B cell (primary cell): ENCODE measurements at regions not wholly inside any gene's neighbourhood (a gene's known extent, or its start where the extent isn't known, plus 50 kb on each side); places are given as distances from the start of the nearest gene placed in this dataset.

Experiments
- ATAC-seq: fragments of 200-7000 bp; cut with Tn5 transposase; one replicate; pipeline ENCODE4 v1.10.0; 2021; ENCODE audit warnings: low read depth, mild to moderate bottlenecking, moderate number of reproducible peaks, moderate library complexity
- CTCF ChIA-PET: fragments of 350-600 bp; sonication (Branson Sonifier 250); formaldehyde crosslinking; loops from one replicate; lab custom pipeline; 2021; ENCODE audit warnings: antibody characterized with exemption, inconsistent platforms; lab: Charles Lee
- POLR2A ChIA-PET: fragments of 350-600 bp; sonication (Branson Sonifier 250); formaldehyde crosslinking; loops from one replicate; lab custom pipeline; 2021; ENCODE audit warnings: antibody characterized with exemption; lab: Charles Lee
- DNase-seq: peaks from one replicate; pipeline ENCODE4 v3.0.0; 2013
- H2AFZ ChIP-seq: 2 replicates; pipeline ENCODE4 v1.6.1; 2012; ENCODE audit warnings: mild to moderate bottlenecking, low read depth, low read length; ENCODE audit not compliant: insufficient read depth, poor library complexity, severe bottlenecking
- H3K27ac ChIP-seq, 2 donors: 1 replicate in 1 of 2; 2 replicates in 1 of 2; pipeline ENCODE4 v1.5.1; 2012 to 2013; ENCODE audit warnings: low read length in 2 of 2, mild to moderate bottlenecking in 2 of 2, moderate library complexity in 1 of 2
- H3K27me3 ChIP-seq, 4 experiments: fragments of 200-600 bp in 1 of 4; sonication (generic) in 1 of 4; replicated peaks in 1 of 4; 1 replicate in 2 of 4; 2 replicates in 2 of 4; pipeline versions ENCODE4 v1.6.1 to v1.7.0; 2013 to 2016; ENCODE audit warnings: low read length in 3 of 4, mild to moderate bottlenecking in 2 of 4, mixed read lengths in 1 of 4, moderate library complexity in 1 of 4; ENCODE audit not compliant: insufficient read depth in 4 of 4, control insufficient read depth in 3 of 4; ENCODE audit errors: control extremely low read depth in 1 of 4
- H3K36me3 ChIP-seq, 2 experiments: replicated peaks in 1 of 2; 1 replicate in 1 of 2; 2 replicates in 1 of 2; pipeline versions ENCODE4 v1.6.1 to v1.7.1; 2013; ENCODE audit warnings: low read length in 1 of 2; ENCODE audit not compliant: insufficient read depth in 2 of 2, control insufficient read depth in 1 of 2; ENCODE audit errors: control extremely low read depth in 1 of 2, extremely low read depth in 1 of 2
- H3K4me1 ChIP-seq, 2 donors: fragments of 200-600 bp in 1 of 2; sonication (generic) in 1 of 2; 1 replicate in 1 of 2; 2 replicates in 1 of 2; pipeline versions ENCODE4 v1.5.1 to v1.6.1; 2013 to 2017; ENCODE audit warnings: low read length in 2 of 2; ENCODE audit not compliant: control insufficient read depth in 2 of 2, insufficient read depth in 2 of 2
- H3K4me2 ChIP-seq: replicated peaks from 2 replicates; pipeline ENCODE3; 2012; ENCODE audit warnings: mild to moderate bottlenecking, low read depth, low read length; ENCODE audit not compliant: poor library complexity, severe bottlenecking
- H3K4me3 ChIP-seq, 5 experiments: fragments of 200-600 bp in 1 of 5; sonication (generic) in 1 of 5; 1 replicate in 3 of 5; 2 replicates in 2 of 5; pipeline versions ENCODE4 v1.5.1 to v1.7.0; 2011 to 2016; ENCODE audit warnings: low read length in 4 of 5, mild to moderate bottlenecking in 4 of 5, low read depth in 2 of 5, control low read depth in 1 of 5, moderate library complexity in 1 of 5; ENCODE audit not compliant: insufficient read depth in 1 of 5; ENCODE audit errors: control extremely low read depth in 1 of 5, extremely low read depth in 1 of 5
- H3K79me2 ChIP-seq: fragments of 200-600 bp; sonication (generic); one replicate; pipeline ENCODE4 v1.6.0; 2016; ENCODE audit warnings: low read length; ENCODE audit not compliant: control insufficient read depth, insufficient read depth
- H3K9ac ChIP-seq: fragments of 200-600 bp; sonication (generic); 2 replicates; pipeline ENCODE4 v1.6.1; 2017; ENCODE audit warnings: mild to moderate bottlenecking, low read length, moderate library complexity
- H3K9me3 ChIP-seq, 3 donors: one replicate each; pipeline versions ENCODE4 v1.6.1 to v1.7.1; 2013; ENCODE audit warnings: low read length in 2 of 3; ENCODE audit not compliant: control insufficient read depth in 2 of 3, insufficient read depth in 1 of 3; ENCODE audit errors: control extremely low read depth in 1 of 3
- H4K20me1 ChIP-seq: 2 replicates; pipeline ENCODE4 v1.6.0; 2012; ENCODE audit warnings: mild to moderate bottlenecking, low read length; ENCODE audit not compliant: insufficient read depth, control insufficient read depth, poor library complexity, severe bottlenecking
- H3K27ac Mint-ChIP-seq: one replicate; pipeline ENCODE4 v1.8.0; 2021; ENCODE audit warnings: mixed read lengths
- H3K27me3 Mint-ChIP-seq: one replicate; pipeline ENCODE4 v1.8.0; 2021; ENCODE audit warnings: mixed read lengths
- H3K4me1 Mint-ChIP-seq: one replicate; pipeline ENCODE4 v1.8.0; 2021; ENCODE audit warnings: mixed read lengths
- H3K4me3 Mint-ChIP-seq: one replicate; pipeline ENCODE4 v1.8.0; 2021; ENCODE audit warnings: mixed read lengths
- H3K9me3 Mint-ChIP-seq: one replicate; pipeline ENCODE4 v1.8.0; 2022; ENCODE audit warnings: mixed read lengths; ENCODE audit not compliant: insufficient read depth
- EZH2 ChIP-seq: IDR thresholded peaks from 2 replicates; pipeline ENCODE4 v1.6.1; 2012; ENCODE audit warnings: borderline replicate concordance, low read depth, mild to moderate bottlenecking, moderate library complexity, low read length; ENCODE audit not compliant: insufficient read depth, poor library complexity, severe bottlenecking
- WGBS: methylation state at CpG from one replicate; pipeline ENCODE4 v1.1.5; 2013; ENCODE audit warnings: missing lambda C conversion rate; ENCODE audit not compliant: insufficient coverage; 5-methylcytosine and 5-hydroxymethylcytosine counted together
- intact Hi-C: fragments of 100-400 bp; cut with micrococcal nuclease; formaldehyde crosslinking; loops from one replicate; pipeline ENCODE4 v1.10.0; 2022
- TF ChIP-seq, protein P1 (sequence below): fragments of 200-600 bp; IDR thresholded peaks from one replicate; pipeline ENCODE4 v1.8.0; 2022; ENCODE audit warnings: antibody characterized with exemption, mild to moderate bottlenecking

GRCh38 chr16:6190776-6191175 lies 1093.2 kb upstream of the EEF2KMT start:
- TF ChIP-seq EZH2 = no peak
- TF ChIP-seq, protein P1, sequence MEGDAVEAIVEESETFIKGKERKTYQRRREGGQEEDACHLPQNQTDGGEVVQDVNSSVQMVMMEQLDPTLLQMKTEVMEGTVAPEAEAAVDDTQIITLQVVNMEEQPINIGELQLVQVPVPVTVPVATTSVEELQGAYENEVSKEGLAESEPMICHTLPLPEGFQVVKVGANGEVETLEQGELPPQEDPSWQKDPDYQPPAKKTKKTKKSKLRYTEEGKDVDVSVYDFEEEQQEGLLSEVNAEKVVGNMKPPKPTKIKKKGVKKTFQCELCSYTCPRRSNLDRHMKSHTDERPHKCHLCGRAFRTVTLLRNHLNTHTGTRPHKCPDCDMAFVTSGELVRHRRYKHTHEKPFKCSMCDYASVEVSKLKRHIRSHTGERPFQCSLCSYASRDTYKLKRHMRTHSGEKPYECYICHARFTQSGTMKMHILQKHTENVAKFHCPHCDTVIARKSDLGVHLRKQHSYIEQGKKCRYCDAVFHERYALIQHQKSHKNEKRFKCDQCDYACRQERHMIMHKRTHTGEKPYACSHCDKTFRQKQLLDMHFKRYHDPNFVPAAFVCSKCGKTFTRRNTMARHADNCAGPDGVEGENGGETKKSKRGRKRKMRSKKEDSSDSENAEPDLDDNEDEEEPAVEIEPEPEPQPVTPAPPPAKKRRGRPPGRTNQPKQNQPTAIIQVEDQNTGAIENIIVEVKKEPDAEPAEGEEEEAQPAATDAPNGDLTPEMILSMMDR = no peak
- H3K9me3 Mint-ChIP-seq = peaks cover 2% of the 10 kb centered on the region
- Histone ChIP-seq H3K4me2 (no peak overlapping the region), H3K36me3 (no peaks in the 10 kb centered on the region), H3K79me2 (no peaks in the 10 kb centered on the region), H3K4me1 (no peaks in the 10 kb centered on the region), H3K4me3 (no peak overlapping the region), H3K9me3 (peaks cover 0 to 7% (median 4%) of the 10 kb centered on the region in 3 donors), H2AFZ (no peak overlapping the region), H3K9ac (no peak overlapping the region), H4K20me1 (no peaks in the 10 kb centered on the region), H3K27me3 (no peaks in the 10 kb centered on the region), H3K27ac (no peak overlapping the region)
- ChIA-PET CTCF (no interaction called here), POLR2A (no interaction called here)
- 100% methylated on average over 5 of the region's 7 CpGs for WGBS
- H3K27me3 Mint-ChIP-seq = no peaks in the 10 kb centered on the region
- H3K4me1 Mint-ChIP-seq = no peaks in the 10 kb centered on the region
- no peak overlapping the region for H3K4me3 Mint-ChIP-seq
- ATAC-seq (no peak), DNase-seq (no peak)
- H3K27ac Mint-ChIP-seq = no peak overlapping the region
- intact Hi-C loops = no loop called here

GRCh38 chr16:6189216-6189615 lies 1091.6 kb upstream of the EEF2KMT start:
- Histone ChIP-seq H3K27me3 (no peaks in the 10 kb centered on the region), H3K27ac (no peak overlapping the region), H3K9me3 (peaks cover 0 to 7% (median 0%) of the 10 kb centered on the region in 3 donors), H3K9ac (no peak overlapping the region), H3K4me2 (no peak overlapping the region), H4K20me1 (no peaks in the 10 kb centered on the region), H2AFZ (no peak overlapping the region), H3K4me3 (no peak overlapping the region), H3K79me2 (no peaks in the 10 kb centered on the region), H3K36me3 (no peaks in the 10 kb centered on the region), H3K4me1 (no peaks in the 10 kb centered on the region)
- ChIA-PET POLR2A (no interaction called here), CTCF (no interaction called here)
- ATAC-seq (no peak), DNase-seq (no peak)
- Mint-ChIP-seq H3K27ac (no peak overlapping the region), H3K4me3 (no peak overlapping the region), H3K9me3 (peaks cover 1% of the 10 kb centered on the region), H3K4me1 (no peaks in the 10 kb centered on the region), H3K27me3 (no peaks in the 10 kb centered on the region)
- no peak for TF ChIP-seq EZH2
- TF ChIP-seq, protein P1 = no peak
- intact Hi-C loops = no loop called here
- WGBS = 87% methylated on average over 7 of the region's 9 CpGs
